Testis (tissue), 2 donors: ENCODE measurements at regions not wholly inside any gene's neighbourhood (a gene's known extent, or its start where the extent isn't known, plus 50 kb on each side); places are given as distances from the start of the nearest gene placed in this dataset.

Experiments used
- DNase-seq: peaks from one replicate; pipeline ENCODE4 v3.0.0-alpha.2; 2019
- H3K27ac ChIP-seq, 2 donors: fragments of 200-600 bp; sonication (generic); one replicate each; pipeline ENCODE4 v1.5.1; 2019
- H3K27me3 ChIP-seq: fragments of 200-600 bp; sonication (generic); one replicate; pipeline ENCODE4 v1.5.1; 2019
- H3K36me3 ChIP-seq: fragments of 200-600 bp; sonication (generic); one replicate; pipeline ENCODE4 v1.5.1; 2017; ENCODE audit warnings: low read depth; ENCODE audit errors: missing control alignments
- H3K4me1 ChIP-seq: fragments of 200-600 bp; sonication (generic); one replicate; pipeline ENCODE4 v1.5.1; 2019
- H3K4me3 ChIP-seq, 2 donors: fragments of 200-600 bp; sonication (generic); one replicate each; pipeline ENCODE4 v1.5.1; 2017 to 2019
- H3K9me3 ChIP-seq: fragments of 200-600 bp; sonication (generic); one replicate; pipeline ENCODE4 v1.5.1; 2017
- CTCF ChIP-seq, 3 experiments: fragments of 450-650 bp in 2 of 3; fragments of 200-600 bp in 1 of 3; sonication (generic) in 1 of 3; IDR thresholded peaks; one replicate each; pipeline ENCODE4 v1.5.1; 2016 to 2019; ENCODE audit warnings: antibody characterized with exemption in 3 of 3, mild to moderate bottlenecking in 2 of 3, moderate library complexity in 1 of 3
- POLR2A ChIP-seq: fragments of 450-650 bp; IDR thresholded peaks from one replicate; pipeline ENCODE4 v1.6.1; 2017; ENCODE audit warnings: antibody characterized with exemption, mild to moderate bottlenecking, moderate library complexity
- WGBS, 2 donors: methylation state at CpG; one replicate each; pipeline ENCODE4 v1.1.5; 2018; 5-methylcytosine and 5-hydroxymethylcytosine counted together
- intact Hi-C: fragments of 100-400 bp; cut with DNase I; formaldehyde crosslinking; loops from one replicate; pipeline ENCODE4 v1.15.1; 2023; ENCODE audit warnings: low total_unique reads

DNA sequence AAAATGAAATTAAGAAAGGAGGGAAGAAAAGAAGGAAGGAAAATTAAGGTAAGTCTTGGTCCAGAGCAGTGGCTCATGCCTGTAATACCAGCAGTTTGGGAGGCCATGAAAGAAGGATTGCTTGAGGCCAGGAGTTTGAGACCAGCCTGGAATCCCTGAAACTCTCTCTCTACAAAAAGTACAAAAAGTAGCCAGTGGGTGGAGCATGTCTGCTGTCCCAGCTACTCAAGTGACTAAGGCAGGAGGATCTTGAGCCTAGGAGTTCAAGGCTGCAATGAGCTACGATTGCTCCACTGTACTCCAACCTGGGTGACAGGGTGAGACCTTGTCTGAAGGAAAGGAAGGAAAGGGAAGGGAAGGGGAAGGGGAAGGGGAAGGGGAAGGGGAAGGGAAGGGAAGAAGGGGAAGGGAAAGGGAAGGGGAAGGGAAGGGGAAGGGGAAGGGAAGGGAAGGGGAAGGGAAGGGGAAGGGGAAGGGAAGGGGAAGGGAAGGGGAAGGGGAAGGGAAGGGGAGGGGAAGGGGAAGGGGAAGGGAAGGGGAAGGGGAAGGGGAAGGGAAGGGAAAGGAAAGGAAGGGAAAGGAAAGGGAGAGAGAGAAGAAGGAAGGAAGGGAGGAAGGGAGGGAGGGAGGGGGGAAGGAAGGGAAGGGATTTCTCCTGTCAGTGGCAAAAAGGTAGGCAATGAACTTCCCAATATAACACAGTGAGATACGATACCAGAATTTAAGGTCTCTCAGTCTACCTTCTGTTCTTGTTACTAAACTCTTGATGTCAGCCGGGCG, 412.8 kb downstream of the CMPK2 start:
- intact Hi-C loops, result no loop called here
- Histone ChIP-seq H3K36me3 (no peaks in the 10 kb centered on the region), H3K4me3 (no peak overlapping the region), H3K4me1 (no peaks in the 10 kb centered on the region), H3K9me3 (no peaks in the 10 kb centered on the region), H3K27ac (no peak overlapping the region), H3K27me3 (no peaks in the 10 kb centered on the region)
- no peak for TF ChIP-seq CTCF (IDR thresholded peaks at IDR 0.05)
- TF ChIP-seq POLR2A, result no peak
- WGBS, 2 donors, result 88 to 89% methylated on average over 4 of the region's 4 CpGs
- DNase-seq, result no peak

GRCh38 chr2:6454286-6454990, 411.3 kb downstream of the CMPK2 start:
- H3K27me3 ChIP-seq, result no peaks in the 10 kb centered on the region
- WGBS, 2 donors, result 50% methylated on average over 1 of the region's 1 CpG
- H3K9me3 ChIP-seq, result no peaks in the 10 kb centered on the region
- H3K36me3 ChIP-seq, result no peaks in the 10 kb centered on the region
- intact Hi-C loops, result no loop called here
- no peak overlapping the region for H3K4me3 ChIP-seq
- H3K4me1 ChIP-seq, result no peaks in the 10 kb centered on the region
- no peak overlapping the region for H3K27ac ChIP-seq
- no peak for TF ChIP-seq POLR2A
- no peak for TF ChIP-seq CTCF (IDR thresholded peaks at IDR 0.05)
- DNase-seq, result no peak

- WGBS, 2 donors, result 70 to 78% methylated on average over 2 to 13 of the region's 13 CpGs
- Histone ChIP-seq H3K9me3 (no peaks in the 10 kb centered on the region), H3K36me3 (no peaks in the 10 kb centered on the region), H3K4me3 (no peak overlapping the region), H3K4me1 (no peaks in the 10 kb centered on the region), H3K27me3 (no peaks in the 10 kb centered on the region), H3K27ac (no peak overlapping the region)
- TF ChIP-seq CTCF (IDR thresholded peaks at IDR 0.05), result no peak
- TF ChIP-seq POLR2A, result no peak
- DNase-seq, result no peak
- intact Hi-C loops, result no loop called here
Observed at GRCh38 chr2:6459138-6459537, 406.6 kb downstream of the CMPK2 start.

- no peaks in the 10 kb centered on the region for H3K27me3 ChIP-seq
- no peak overlapping the region for H3K27ac ChIP-seq
- H3K9me3 ChIP-seq, result no peaks in the 10 kb centered on the region
- DNase-seq, result no peak
- 29 to 33% methylated on average over 1 of the region's 1 CpG for WGBS, 2 donors
- no peaks in the 10 kb centered on the region for H3K36me3 ChIP-seq
- intact Hi-C loops, result no loop called here
- no peaks in the 10 kb centered on the region for H3K4me1 ChIP-seq
- H3K4me3 ChIP-seq, result no peak overlapping the region
- TF ChIP-seq POLR2A (no peak), CTCF (IDR thresholded peaks at IDR 0.05) (no peak)
Observed at GRCh38 chr2:6470518-6470917, 395.2 kb downstream of the CMPK2 start.
